ENCODE measurements at regions not wholly inside any gene's neighbourhood (a gene's known extent, or its start where the extent isn't known, plus 50 kb on each side); places are given as distances from the start of the nearest gene placed in this dataset.

DNA sequence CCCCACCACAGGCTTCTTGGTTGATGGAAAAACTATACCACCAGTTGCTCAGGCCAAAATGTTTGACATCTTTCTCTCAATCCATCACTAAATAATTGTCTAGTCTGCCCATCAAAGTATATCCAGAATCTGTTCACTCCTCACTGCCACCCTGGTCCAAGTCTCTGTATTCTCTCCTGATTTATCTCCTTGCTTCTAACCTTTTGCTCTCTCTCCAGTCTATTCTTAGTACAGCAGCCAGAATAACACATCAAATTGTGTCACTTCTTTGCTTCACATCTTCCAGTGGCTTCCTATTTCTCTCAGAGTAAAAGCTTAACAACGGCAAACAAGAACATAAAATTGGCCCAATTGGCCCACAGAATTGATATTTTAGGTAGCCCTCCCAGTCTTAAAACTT is 272.8 kb downstream of the IPO8 start:
- no peaks in the 10 kb centered on the region for H3K27me3 ChIP-seq
- no peaks in the 10 kb centered on the region for H3K4me1 ChIP-seq
- WGBS, 2 donors, result 83% methylated on average over 1 of the region's 1 CpG
- no peak overlapping the region for H3K27ac ChIP-seq
- TF ChIP-seq, protein P1, sequence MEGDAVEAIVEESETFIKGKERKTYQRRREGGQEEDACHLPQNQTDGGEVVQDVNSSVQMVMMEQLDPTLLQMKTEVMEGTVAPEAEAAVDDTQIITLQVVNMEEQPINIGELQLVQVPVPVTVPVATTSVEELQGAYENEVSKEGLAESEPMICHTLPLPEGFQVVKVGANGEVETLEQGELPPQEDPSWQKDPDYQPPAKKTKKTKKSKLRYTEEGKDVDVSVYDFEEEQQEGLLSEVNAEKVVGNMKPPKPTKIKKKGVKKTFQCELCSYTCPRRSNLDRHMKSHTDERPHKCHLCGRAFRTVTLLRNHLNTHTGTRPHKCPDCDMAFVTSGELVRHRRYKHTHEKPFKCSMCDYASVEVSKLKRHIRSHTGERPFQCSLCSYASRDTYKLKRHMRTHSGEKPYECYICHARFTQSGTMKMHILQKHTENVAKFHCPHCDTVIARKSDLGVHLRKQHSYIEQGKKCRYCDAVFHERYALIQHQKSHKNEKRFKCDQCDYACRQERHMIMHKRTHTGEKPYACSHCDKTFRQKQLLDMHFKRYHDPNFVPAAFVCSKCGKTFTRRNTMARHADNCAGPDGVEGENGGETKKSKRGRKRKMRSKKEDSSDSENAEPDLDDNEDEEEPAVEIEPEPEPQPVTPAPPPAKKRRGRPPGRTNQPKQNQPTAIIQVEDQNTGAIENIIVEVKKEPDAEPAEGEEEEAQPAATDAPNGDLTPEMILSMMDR (IDR thresholded peaks at IDR 0.05), result no peak
- TF ChIP-seq POLR2A (IDR thresholded peaks at IDR 0.05) (no peak), POLR2AphosphoS5 (IDR thresholded peaks at IDR 0.05) (no peak), EP300 (IDR thresholded peaks at IDR 0.05) (no peak)
- DNase-seq, result no peak
- H3K9me3 ChIP-seq, result no peaks in the 10 kb centered on the region
- H3K4me3 ChIP-seq, result no peak overlapping the region
- no peaks in the 10 kb centered on the region for H3K36me3 ChIP-seq
- intact Hi-C loops (cut with DNase I), result no loop called here

DNA sequence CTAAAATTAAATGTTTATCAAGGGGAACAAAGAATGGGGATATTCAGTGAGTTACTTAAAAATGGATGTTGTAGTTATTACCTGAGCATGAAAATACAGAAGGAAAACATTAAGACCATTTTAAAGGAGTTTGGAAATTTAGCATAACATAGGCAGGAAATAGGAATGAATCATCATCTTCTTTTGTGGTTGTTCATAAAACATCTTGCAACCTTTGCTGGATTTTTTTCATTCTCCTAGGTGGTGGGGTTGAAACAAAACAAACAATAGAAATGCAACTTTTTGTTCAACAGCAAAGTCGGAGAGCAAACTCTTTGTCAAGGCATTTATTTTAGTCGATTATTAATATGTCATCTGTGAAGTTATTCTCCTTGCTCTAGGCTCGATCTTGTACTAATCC is 275.1 kb downstream of the IPO8 start:
- DNase-seq, result no peak
- Histone ChIP-seq H3K9me3 (no peaks in the 10 kb centered on the region), H3K4me3 (no peak overlapping the region), H3K4me1 (no peaks in the 10 kb centered on the region), H3K36me3 (no peaks in the 10 kb centered on the region), H3K27me3 (no peaks in the 10 kb centered on the region), H3K27ac (no peak overlapping the region)
- WGBS, 2 donors, result 85% methylated on average over 3 of the region's 3 CpGs
- TF ChIP-seq, protein P1 (IDR thresholded peaks at IDR 0.05), result no peak
- TF ChIP-seq POLR2A (IDR thresholded peaks at IDR 0.05) (no peak), POLR2AphosphoS5 (IDR thresholded peaks at IDR 0.05) (no peak), EP300 (IDR thresholded peaks at IDR 0.05) (no peak)
- intact Hi-C loops (cut with DNase I), result no loop called here

DNA sequence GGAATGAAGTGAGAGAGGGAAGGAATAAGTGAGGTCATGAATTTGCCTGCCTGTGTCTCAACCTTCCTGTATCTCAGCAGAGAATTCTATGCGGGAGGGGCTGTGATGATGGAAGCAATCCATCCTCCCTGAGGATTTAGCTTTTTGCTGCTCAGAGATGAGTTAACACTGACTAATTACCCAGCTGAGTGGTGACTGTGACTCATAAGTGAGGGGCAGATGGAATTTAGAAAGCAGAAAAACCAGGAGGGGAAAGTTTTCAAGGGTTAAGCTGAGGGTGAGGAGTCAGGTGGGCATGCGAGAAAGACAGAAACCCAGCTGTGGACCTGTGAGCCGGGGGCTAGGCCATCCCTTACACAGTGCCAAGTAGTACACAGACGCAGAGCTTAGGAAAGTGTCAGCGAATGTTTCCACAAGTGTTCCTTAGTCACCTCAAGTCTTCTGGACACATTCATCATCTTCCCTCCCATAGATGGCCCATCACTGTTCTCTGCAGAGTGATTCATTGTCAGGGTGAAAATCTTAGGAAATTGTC is 277.9 kb downstream of the IPO8 start:
- no peaks in the 10 kb centered on the region for H3K27me3 ChIP-seq
- TF ChIP-seq, protein P1 (IDR thresholded peaks at IDR 0.05), result no peak
- TF ChIP-seq EP300 (IDR thresholded peaks at IDR 0.05), result no peak
- TF ChIP-seq POLR2AphosphoS5 (IDR thresholded peaks at IDR 0.05), result peak in 1 of 4 donors; percentile 8
- TF ChIP-seq POLR2A (IDR thresholded peaks at IDR 0.05), result no peak
- intact Hi-C loops (cut with DNase I), result no loop called here
- no peaks in the 10 kb centered on the region for H3K4me1 ChIP-seq
- no peaks in the 10 kb centered on the region for H3K9me3 ChIP-seq
- peak overlapping the region in 1 of 4 donors; percentile 32 for H3K27ac ChIP-seq
- 76 to 83% methylated on average over 5 of the region's 5 CpGs for WGBS, 2 donors
- DNase-seq, result no peak
- H3K4me3 ChIP-seq, result no peak overlapping the region
- no peaks in the 10 kb centered on the region for H3K36me3 ChIP-seq

DNA sequence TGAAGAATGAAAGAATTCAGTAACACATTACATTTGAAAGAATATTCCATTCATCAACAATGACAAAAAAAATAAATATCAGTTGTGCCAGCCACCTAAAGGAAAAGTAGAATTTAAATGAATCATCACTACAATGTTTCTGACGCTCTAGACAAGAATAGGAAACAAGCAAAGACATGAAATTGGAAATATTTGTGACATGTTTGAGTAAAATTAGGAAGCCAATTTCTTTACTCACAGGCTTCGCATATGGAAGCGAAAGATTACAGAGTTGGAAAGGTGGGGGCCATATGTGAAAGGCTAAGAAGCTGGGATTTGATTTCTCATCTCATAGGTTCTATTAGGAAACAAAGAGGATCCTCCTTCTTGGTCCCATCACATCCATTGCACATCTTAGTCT is 279.0 kb downstream of the IPO8 start:
- H3K9me3 ChIP-seq, result no peaks in the 10 kb centered on the region
- H3K4me1 ChIP-seq, result no peaks in the 10 kb centered on the region
- 91 to 93% methylated on average over 3 of the region's 3 CpGs for WGBS, 2 donors
- TF ChIP-seq, protein P1 (IDR thresholded peaks at IDR 0.05), result no peak
- TF ChIP-seq EP300 (IDR thresholded peaks at IDR 0.05), result no peak
- TF ChIP-seq POLR2A (IDR thresholded peaks at IDR 0.05), result no peak
- no peak for TF ChIP-seq POLR2AphosphoS5 (IDR thresholded peaks at IDR 0.05)
- intact Hi-C loops (cut with DNase I), result no loop called here
- DNase-seq, result no peak
- H3K36me3 ChIP-seq, result no peaks in the 10 kb centered on the region
- no peak overlapping the region for H3K4me3 ChIP-seq
- H3K27ac ChIP-seq, result no peak overlapping the region
- no peaks in the 10 kb centered on the region for H3K27me3 ChIP-seq

DNA sequence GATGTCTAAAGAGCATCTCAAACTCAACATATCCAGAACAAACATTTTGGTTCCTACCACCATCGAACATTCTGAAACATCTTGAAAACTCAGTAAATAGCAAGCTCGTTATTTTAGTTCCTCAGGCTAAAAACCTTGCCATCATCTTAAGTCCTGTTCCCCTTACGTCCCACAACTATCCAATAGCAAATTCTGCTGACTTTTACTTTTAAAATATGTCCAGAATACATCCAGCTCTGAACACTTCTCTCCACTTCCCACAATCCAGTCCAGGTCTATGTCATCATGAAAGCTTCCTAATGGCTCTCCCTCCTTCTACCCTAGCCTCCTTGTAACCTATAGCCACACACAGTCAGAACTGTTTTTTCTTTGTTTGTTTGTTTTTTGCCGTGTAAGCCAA is 279.9 kb downstream of the IPO8 start:
- no peaks in the 10 kb centered on the region for H3K36me3 ChIP-seq
- DNase-seq, result no peak
- H3K4me1 ChIP-seq, result no peaks in the 10 kb centered on the region
- no peak overlapping the region for H3K27ac ChIP-seq
- intact Hi-C loops (cut with DNase I), result no loop called here
- TF ChIP-seq POLR2AphosphoS5 (IDR thresholded peaks at IDR 0.05), result no peak
- no peak for TF ChIP-seq EP300 (IDR thresholded peaks at IDR 0.05)
- TF ChIP-seq, protein P1 (IDR thresholded peaks at IDR 0.05), result no peak
- TF ChIP-seq POLR2A (IDR thresholded peaks at IDR 0.05), result no peak
- H3K9me3 ChIP-seq, result no peaks in the 10 kb centered on the region
- no peak overlapping the region for H3K4me3 ChIP-seq
- H3K27me3 ChIP-seq, result no peaks in the 10 kb centered on the region
- 70 to 81% methylated on average over 4 of the region's 4 CpGs for WGBS, 2 donors

Data from sigmoid colon (tissue), 6 donors.